GM18873 (cell line): ENCODE measurements at regions not wholly inside any gene's neighbourhood (a gene's known extent, or its start where the extent isn't known, plus 50 kb on each side); places are given as distances from the start of the nearest gene placed in this dataset.

Experiments used
- ATAC-seq: cut with Tn5 transposase; IDR thresholded peaks from one replicate; pipeline ENCODE4 v1.9.1; 2021; ENCODE audit warnings: mild to moderate bottlenecking, moderate library complexity, moderate number of reproducible peaks; ENCODE audit not compliant: unreplicated experiment, low FRiP score

- ATAC-seq: no peak
These were observed 78.1 kb downstream of the SIK1 start for GRCh38 chr21:43348801-43349261.

- ATAC-seq: no peak
These were observed 78.7 kb downstream of the SIK1 start for GRCh38 chr21:43348170-43348766.

- ATAC-seq: no peak
These were observed 79.3 kb downstream of the SIK1 start for GRCh38 chr21:43347461-43348169.

DNA sequence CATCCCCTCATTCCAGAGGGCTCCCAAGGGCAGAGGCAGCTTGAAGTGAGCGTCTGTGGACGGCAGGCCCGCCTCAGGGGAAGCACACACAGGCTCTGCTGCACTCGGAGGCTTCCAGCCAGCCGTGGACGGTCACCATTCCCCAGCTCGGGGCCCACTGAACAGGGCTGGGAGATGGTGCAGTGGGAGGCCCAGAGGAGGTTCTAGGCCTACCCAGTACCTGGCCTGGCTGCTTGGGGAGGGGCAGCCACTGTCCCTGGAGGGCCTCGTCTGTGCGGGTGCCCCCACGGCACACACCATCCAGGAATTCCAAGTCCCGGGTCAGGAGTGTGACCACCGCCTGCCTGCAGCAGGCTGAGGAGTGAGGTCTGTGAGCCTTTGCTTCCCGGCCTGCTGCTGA, 80.4 kb downstream of the SIK1 start:
- no peak for ATAC-seq

GRCh38 chr21:43345746-43346409, 81.1 kb downstream of the SIK1 start:
- no peak for ATAC-seq

DNA sequence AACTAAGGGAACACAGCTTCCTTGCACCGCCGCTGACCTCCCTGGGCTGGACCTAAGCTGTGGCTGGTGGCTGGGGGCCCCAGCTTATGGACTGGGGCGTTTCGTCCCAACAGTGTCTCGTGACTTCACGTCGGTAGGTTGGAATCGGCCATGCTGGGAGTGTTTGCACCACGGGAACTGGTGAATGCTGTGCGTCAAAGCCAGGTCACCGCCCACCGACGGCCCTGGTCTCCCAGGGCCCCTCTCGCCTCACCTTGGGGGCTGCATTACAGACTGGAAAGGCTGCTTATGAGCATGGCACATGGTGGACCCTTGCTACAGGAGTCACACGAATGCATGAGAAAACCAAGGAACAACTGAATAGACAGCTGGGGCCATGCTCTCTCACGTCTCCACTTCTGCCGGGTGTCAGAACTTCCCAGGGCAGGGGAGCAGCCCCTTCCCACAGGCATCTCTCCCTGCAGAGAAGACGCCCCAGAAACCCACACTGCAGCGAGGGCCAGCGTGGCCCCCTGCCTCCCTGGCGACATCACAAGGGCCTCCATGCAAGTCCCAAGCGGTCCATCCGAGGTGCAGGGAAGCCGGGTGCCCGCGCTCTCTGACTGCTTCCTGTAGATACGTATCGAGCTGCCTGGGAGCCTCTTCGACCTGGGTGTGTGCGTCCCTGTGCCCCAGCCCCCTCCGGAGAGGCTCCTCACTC, 81.7 kb downstream of the SIK1 start:
- ATAC-seq: no peak

GRCh38 chr21:43343992-43344886, 82.7 kb downstream of the SIK1 start:
- ATAC-seq: no peak

DNA sequence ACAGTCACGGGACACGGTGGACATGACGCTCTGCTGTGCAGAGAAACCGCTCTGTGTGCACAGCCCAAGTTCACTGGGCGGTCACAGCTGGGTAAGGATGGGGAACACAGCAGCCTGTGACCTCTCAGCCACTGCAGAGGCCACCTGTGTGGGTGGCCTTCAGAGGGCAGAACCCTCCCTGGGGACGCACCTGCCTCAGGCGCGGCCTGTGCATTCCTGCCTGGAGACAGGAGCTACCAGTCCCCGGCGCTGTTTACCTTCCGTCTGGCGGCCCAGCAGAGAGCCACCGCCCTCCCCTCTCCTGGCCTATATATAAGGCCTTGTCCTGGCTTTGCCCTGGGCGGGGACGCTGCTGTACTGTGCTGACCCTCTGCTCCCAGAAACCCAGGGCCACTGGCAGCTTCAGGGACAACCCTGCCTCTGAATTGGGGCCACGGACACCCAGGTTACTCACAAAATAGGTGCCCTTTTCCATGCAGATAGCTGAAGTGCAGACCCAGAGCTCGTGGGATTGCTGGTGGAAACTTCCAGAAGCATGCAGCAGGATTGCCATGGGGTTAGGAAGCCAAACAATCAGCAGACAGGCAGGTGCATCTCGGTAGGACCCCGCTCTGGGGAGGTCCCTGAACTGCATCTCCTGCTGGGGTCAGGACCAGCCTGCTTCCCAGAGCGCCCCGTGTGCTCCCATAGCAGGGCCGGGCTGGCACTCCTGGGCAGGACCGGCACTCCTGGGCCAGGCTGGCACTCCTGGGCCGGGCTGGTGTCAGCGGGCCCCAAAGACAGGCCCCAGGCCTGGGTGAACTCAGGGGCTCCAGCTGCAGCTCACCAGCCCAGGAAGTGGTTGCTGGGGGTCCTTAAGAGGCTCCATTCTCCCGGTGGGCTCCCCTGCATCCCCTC, 83.6 kb downstream of the SIK1 start:
- ATAC-seq: no peak

DNA sequence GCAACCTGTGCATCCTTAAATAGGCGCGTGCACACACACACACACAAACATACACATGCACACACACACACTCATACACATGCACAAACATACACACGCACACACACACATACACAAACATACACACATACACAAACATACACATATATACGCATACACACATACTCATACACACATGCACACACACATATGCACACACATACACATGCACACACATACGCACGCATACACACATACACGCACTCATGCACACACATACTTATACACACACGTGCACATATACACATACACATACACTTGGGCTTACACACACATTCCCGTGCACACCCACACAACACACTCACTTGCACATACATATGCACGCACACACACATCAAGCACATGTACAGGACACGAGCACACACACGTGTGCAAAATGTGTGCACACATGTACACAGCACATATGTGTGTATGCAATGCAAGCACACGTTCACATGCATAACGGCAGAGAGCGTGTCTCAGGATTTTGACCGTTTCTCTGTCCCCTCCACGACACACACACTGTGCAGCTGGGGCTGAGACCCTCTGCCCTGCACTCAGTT, 84.5 kb downstream of the SIK1 start:
- no peak for ATAC-seq

DNA sequence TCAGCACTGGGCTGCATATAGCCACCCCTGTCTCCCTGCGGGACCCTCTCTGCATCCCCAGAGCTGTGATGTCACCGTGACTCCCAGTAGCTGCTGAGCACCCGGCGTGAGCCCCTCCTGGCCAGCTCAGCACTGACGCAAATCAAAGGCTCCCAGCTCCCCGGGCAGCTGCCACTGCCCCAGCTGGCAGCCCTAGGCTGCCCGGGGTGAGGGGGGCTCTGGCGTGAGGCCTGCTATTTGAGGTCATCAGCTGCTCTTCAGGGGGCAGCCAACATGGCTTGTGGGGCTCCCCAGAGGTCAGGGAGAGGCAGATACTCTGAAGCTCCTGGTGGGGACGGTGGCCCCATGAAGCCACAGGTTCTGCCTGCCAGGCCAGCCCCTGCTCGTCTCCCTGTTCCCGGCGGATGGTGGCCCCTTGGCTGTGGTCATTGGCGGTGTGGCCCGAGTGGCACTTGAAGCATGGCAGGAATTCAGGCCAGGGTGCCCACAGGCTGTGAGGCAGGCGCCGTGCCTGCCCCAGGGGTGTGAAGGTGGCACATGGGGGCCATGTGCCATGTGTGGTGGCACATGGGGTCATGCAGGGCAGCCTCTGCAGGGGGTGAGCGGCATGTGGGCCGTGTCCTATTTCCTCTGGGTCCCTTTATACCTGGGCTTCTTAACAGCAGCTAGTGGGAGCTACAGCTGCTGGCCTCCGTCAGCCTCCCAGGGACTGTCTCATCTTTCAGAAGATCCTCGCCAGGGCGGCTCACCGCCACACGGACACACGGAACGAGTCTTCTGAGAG, 85.4 kb downstream of the SIK1 start:
- ATAC-seq: no peak

DNA sequence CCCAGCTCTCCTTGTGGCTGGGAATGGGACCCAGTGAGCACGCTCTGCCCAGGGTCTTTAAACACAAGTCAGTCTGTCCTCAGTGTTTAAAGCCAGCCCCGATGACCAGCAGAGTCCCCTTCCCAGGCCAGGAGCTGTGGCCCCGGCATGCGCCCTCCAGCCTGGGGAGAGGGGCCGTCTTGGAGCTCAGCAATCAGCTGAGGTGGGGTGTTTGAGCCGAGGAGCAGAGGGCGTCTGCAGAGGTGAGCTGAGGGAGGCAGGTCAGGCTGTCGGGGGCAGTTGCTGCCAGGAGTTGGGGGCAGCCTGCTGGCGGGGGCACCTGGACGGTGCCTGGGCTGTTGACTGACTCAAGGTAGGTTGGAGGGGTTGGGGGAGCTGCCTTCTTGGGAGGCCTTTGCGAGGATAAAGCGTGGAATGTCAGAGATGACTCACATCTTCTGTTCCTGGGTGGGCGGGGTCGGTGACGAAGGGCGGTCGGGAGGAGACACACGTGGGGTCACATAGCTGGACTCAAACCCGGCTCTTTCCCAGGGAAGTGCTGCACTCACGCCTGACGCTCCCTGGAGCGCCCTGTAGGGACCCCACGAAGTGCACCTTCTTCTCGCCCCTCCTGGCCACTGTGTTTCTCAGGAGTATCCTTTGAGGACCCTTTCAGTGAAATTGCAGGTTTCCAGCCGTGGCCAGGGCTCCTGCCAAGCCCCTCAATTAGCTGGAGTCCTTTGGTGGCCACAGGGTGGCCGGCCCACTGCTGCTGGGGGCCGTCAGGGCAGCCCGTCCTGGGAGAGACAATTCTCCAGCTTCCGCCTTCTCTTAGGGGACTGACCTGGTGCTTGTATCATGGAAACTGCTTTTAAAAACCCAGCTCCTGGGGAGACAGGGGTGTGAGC, 86.2 kb downstream of the SIK1 start:
- ATAC-seq: no peak

DNA sequence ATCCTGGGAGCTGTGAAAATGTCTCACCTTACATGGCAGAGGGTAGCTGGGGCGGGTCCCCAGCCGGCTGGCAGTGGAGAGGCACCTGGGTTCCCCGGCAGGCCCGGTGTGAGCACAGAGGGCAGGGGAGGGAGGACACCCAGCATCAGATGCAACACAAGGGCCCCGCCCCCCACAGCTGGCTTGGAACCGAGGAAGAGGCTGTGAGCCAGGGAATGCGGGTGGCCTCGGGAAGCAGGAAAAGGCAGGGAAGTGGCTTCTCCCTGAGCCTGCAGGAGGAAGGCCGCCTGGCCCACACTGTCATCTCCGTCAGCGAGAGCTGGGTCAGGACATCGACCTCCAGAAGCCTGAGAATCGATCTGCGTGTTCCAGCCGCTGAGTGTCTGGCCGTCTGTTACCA, 87.3 kb downstream of the SIK1 start:
- ATAC-seq: no peak

GRCh38 chr21:43338951-43339350, 88.0 kb downstream of the SIK1 start:
- no peak for ATAC-seq

DNA sequence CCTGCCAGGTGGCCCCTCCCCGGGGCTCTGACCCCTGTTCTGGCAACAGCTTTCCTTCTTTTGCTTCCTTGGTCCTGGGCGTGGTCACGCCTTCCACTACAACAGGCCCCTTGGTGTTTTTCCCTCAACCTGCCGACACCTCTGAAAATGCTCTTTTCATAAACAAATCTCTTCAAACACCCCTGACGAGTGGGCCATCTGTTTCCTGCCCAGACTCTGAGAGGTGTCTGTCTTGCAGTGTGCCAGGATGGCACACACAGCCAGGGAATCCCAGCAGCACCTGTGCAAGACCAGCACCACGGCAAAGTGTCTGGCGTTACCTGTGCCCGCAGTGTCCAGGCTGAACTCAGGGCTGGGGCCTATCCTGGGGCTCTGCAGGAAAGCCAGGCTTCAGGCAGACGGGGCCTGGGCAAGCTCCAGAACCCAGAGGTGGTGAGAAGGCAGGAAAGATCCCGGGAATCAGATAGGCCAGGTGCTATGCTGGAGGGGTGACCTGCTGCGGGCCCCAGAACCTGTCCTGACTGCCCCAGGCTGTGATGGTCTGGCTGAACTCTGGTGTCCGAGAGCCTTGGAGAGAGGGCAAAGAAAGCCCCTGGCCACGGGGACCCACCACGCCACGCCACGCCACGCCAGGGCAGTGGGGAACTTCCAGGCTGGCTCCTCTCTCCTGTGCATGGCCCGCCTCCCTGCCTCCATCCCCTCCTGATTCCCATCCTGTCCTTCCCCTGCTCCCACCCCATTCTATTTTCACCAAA, 88.9 kb downstream of the SIK1 start:
- no peak for ATAC-seq

GRCh38 chr21:43335119-43335518, 91.8 kb downstream of the SIK1 start:
- ATAC-seq: no peak

DNA sequence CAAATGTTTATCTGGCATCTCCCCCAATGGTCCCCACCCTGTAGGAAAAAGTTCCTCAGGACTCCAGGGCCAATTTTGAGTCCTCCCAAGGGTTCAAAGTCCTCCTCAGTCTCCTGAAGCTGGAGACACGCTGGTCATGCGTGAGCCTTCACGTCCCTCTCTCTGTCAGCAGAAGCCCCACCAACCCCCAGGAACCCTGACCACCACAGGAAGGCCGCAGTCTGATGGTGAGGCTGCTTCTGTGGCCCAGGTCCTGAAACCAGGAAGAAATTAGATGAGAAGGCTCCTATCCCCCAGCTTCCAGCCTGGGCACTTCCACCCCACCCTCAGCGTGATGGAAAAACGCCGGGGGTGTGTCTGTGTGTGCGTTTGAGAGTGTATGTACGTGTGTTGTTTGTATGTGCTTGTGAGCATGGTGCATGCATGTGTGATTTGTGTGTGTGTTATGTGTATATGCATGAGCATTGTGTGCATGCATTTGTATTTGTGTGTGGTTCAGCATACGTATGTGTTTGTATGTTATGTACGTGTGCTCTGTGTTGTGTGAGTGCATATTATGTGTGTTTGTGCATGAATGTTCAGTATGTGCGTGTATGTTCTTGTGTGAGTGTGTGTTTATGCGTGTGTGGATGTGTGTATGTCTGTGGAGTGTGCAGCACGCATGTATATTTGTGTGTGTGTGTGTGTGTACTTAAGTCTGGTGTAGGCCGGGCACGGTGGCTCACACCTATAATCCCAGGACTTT, 92.5 kb downstream of the SIK1 start:
- ATAC-seq: no peak
